ENCODE measurements at regions not wholly inside any gene's neighbourhood (a gene's known extent, or its start where the extent isn't known, plus 50 kb on each side); places are given as distances from the start of the nearest gene placed in this dataset.

DNA sequence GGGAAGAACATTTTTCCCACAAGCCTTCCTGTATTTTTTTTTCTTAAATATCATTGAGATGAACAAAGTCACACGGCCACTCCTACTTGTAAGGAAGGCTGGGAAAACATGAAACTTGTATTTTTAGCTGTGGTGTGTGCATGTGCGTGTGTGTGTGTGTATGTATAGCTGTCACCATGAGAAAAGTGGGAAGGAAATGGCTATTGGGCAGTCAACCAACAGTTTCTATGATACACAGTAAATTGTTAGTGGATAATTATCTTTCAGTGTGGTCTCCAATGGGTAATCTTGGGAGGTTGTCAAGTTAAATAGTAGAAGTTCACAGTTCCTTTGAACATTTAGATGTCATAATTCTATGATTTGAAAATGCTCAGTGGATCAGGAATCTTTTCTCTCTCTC is 132.7 kb upstream of the USP24 start:
- no peaks in the 10 kb centered on the region for H3K36me3 Mint-ChIP-seq (ENCODE audit: unreplicated experiment)
- H3K27ac Mint-ChIP-seq (ENCODE audit: unreplicated experiment), result no peak overlapping the region
- DNase-seq, result no peak
- H3K27me3 Mint-ChIP-seq (ENCODE audit: unreplicated experiment), result peaks cover 3% of the 10 kb centered on the region
- no peaks in the 10 kb centered on the region for H3K4me1 Mint-ChIP-seq (ENCODE audit: low read depth, unreplicated experiment)
- no peak overlapping the region for H3K4me3 Mint-ChIP-seq (ENCODE audit: unreplicated experiment)
- TF ChIP-seq, protein P1, sequence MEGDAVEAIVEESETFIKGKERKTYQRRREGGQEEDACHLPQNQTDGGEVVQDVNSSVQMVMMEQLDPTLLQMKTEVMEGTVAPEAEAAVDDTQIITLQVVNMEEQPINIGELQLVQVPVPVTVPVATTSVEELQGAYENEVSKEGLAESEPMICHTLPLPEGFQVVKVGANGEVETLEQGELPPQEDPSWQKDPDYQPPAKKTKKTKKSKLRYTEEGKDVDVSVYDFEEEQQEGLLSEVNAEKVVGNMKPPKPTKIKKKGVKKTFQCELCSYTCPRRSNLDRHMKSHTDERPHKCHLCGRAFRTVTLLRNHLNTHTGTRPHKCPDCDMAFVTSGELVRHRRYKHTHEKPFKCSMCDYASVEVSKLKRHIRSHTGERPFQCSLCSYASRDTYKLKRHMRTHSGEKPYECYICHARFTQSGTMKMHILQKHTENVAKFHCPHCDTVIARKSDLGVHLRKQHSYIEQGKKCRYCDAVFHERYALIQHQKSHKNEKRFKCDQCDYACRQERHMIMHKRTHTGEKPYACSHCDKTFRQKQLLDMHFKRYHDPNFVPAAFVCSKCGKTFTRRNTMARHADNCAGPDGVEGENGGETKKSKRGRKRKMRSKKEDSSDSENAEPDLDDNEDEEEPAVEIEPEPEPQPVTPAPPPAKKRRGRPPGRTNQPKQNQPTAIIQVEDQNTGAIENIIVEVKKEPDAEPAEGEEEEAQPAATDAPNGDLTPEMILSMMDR (IDR thresholded peaks at IDR 0.05; ENCODE audit: partially characterized antibody, unreplicated experiment), result no peak
- H3K9me3 Mint-ChIP-seq (ENCODE audit: unreplicated experiment), result peaks cover 3% of the 10 kb centered on the region

DNA sequence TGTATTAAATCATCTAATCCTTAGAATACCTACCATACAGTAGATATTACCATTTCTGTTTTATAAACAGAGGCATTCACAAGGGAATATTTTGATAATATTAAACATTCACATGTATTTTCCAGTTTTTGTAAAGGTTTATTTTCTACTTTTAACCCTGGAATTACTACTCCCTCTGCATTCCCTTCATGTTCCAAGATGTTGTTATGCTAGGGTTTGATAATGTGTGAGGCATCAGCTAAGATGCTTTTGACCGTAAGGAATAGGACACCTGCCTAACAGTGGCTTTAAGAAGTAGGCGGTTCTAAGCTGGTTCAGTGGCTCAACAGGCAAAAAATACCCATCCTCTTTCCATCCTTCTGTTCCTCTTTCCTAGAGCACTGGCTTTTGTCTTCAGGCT is 131.9 kb upstream of the USP24 start:
- Mint-ChIP-seq H3K27me3 (ENCODE audit: unreplicated experiment) (peaks cover 3% of the 10 kb centered on the region), H3K9me3 (ENCODE audit: unreplicated experiment) (peaks cover 3% of the 10 kb centered on the region), H3K27ac (ENCODE audit: unreplicated experiment) (no peak overlapping the region), H3K4me3 (ENCODE audit: unreplicated experiment) (no peak overlapping the region), H3K4me1 (ENCODE audit: low read depth, unreplicated experiment) (no peaks in the 10 kb centered on the region), H3K36me3 (ENCODE audit: unreplicated experiment) (no peaks in the 10 kb centered on the region)
- DNase-seq, result no peak
- TF ChIP-seq, protein P1 (IDR thresholded peaks at IDR 0.05; ENCODE audit: partially characterized antibody, unreplicated experiment), result no peak

DNA sequence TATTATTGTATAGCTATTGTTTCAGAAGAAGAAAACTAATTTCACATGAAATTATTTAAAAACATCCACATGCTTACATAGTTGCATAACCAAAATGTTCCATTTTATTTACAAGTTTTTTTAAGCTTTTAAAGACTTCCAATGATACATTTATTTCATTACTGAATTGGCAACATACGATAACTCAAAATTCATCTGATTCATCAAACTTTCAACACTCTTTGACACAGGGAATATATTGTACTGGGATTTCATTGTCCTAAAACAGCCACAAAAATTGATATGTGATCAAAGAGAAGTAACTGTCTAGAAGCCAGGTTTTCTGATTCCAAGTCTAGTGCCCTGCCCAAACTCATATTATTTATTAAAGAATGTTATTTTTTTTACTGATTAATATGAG is 131.4 kb upstream of the USP24 start:
- Mint-ChIP-seq H3K4me3 (ENCODE audit: unreplicated experiment) (no peak overlapping the region), H3K4me1 (ENCODE audit: low read depth, unreplicated experiment) (no peaks in the 10 kb centered on the region), H3K36me3 (ENCODE audit: unreplicated experiment) (no peaks in the 10 kb centered on the region), H3K27me3 (ENCODE audit: unreplicated experiment) (peaks cover 3% of the 10 kb centered on the region), H3K27ac (ENCODE audit: unreplicated experiment) (no peak overlapping the region), H3K9me3 (ENCODE audit: unreplicated experiment) (peaks cover 3% of the 10 kb centered on the region)
- no peak for DNase-seq
- TF ChIP-seq, protein P1 (IDR thresholded peaks at IDR 0.05; ENCODE audit: partially characterized antibody, unreplicated experiment), result no peak

DNA sequence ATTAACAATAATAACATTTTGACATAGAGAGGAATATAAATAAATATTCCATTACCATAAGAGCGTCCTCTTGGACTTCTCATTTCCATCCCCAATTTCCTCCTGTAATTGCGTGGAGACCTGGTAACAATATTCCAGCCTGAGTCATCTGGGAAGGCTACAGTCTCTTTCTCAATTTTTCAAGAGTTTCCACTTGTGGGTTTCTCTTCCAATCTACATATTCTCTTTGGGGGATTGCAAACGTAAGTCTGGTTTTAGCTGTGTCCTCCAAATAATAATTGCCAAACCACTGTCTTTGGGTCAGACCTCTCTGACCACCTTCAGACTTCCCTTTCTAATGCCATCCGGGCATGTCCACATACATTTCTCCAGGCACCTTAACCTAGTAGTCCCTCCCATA is 124.5 kb upstream of the USP24 start:
- Mint-ChIP-seq H3K4me1 (ENCODE audit: low read depth, unreplicated experiment) (no peaks in the 10 kb centered on the region), H3K4me3 (ENCODE audit: unreplicated experiment) (no peak overlapping the region)
- TF ChIP-seq, protein P1 (IDR thresholded peaks at IDR 0.05; ENCODE audit: partially characterized antibody, unreplicated experiment), result no peak

DNA sequence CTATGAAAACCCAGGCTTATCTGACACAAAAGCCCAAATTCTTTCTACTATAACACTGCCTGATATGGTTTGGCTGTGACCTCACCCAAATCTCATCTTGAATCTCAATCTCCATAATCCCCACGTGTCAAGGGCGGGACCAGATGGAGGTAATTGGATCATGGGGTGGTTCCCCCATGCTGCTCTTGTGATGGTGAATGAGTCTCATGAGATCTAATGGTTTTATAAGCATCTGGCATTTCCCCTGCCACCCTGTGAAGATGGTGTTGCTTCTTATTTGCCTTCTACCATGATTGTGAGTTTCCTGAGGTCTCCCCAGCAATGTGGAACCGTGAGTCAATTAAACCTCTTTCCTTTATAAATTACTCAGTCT is 123.3 kb upstream of the USP24 start:
- TF ChIP-seq, protein P1 (IDR thresholded peaks at IDR 0.05; ENCODE audit: partially characterized antibody, unreplicated experiment), result no peak
- peaks cover 5% of the 10 kb centered on the region for H3K27me3 Mint-ChIP-seq (ENCODE audit: unreplicated experiment)
- no peaks in the 10 kb centered on the region for H3K4me1 Mint-ChIP-seq (ENCODE audit: low read depth, unreplicated experiment)
- no peak overlapping the region for H3K27ac Mint-ChIP-seq (ENCODE audit: unreplicated experiment)
- peaks cover 6% of the 10 kb centered on the region for H3K36me3 Mint-ChIP-seq (ENCODE audit: unreplicated experiment)
- no peak overlapping the region for H3K4me3 Mint-ChIP-seq (ENCODE audit: unreplicated experiment)
- no peak for DNase-seq
- peaks cover 2% of the 10 kb centered on the region for H3K9me3 Mint-ChIP-seq (ENCODE audit: unreplicated experiment)

More for the DNA sequence above, 124.5 kb upstream of the USP24 start:
- H3K27ac Mint-ChIP-seq (ENCODE audit: unreplicated experiment), result no peak overlapping the region
- H3K36me3 Mint-ChIP-seq (ENCODE audit: unreplicated experiment), result peaks cover 6% of the 10 kb centered on the region
- H3K27me3 Mint-ChIP-seq (ENCODE audit: unreplicated experiment), result no peaks in the 10 kb centered on the region
- H3K9me3 Mint-ChIP-seq (ENCODE audit: unreplicated experiment), result peaks cover 1% of the 10 kb centered on the region
- no peak for DNase-seq

Measured in glutamatergic neuron (in vitro differentiated cells).